IMR-90 (cell line): ENCODE measurements at regions not wholly inside any gene's neighbourhood (a gene's known extent, or its start where the extent isn't known, plus 50 kb on each side); places are given as distances from the start of the nearest gene placed in this dataset.
"Not testable (repeated sequence)": the region's sequence is repeated elsewhere in the genome, so short reads cannot be mapped to it uniquely, and the experiment has no call there.

Source experiments
- ATAC-seq: fragments of 200-7000 bp; cut with Tn5 transposase; 2 replicates; pipeline ENCODE4 v1.9.1; 2020; ENCODE audit warnings: low read depth, mild to moderate bottlenecking, moderate library complexity
- BruUV-seq: library from RNA; stranded (reverse); fragments of 400-500 nt; replicated peaks from 2 replicates; lab custom pipeline; 2021; lab: Mats Ljungman, UMichigan
- CTCF ChIA-PET: fragments of 300-600 bp; formaldehyde crosslinking; extraction: SDS; loops from one replicate; lab custom pipeline; 2021; ENCODE audit warnings: antibody characterized with exemption; lab: Yijun Ruan, JAX
- POLR2A ChIA-PET: fragments of 300-600 bp; sonication (Branson Sonifier 250); formaldehyde crosslinking; loops from one replicate; lab custom pipeline; 2022; ENCODE audit warnings: antibody characterized with exemption; ENCODE audit not compliant: unreplicated experiment; lab: Charles Lee
- DNase-seq: peaks from one replicate; pipeline ENCODE4 v3.0.0; 2013
- H2AFZ ChIP-seq: replicated peaks from 2 replicates; pipeline ENCODE3; 2013; ENCODE audit warnings: low read length, mild to moderate bottlenecking; ENCODE audit not compliant: poor library complexity
- H2AK5ac ChIP-seq: 2 replicates; pipeline ENCODE4 v1.6.1; 2013; ENCODE audit warnings: low read depth, low read length, inconsistent platforms
- H2AK9ac ChIP-seq: replicated peaks from 2 replicates; pipeline ENCODE3; 2013; ENCODE audit warnings: mild to moderate bottlenecking, low read depth, low read length, moderate library complexity; ENCODE audit not compliant: poor library complexity
- H2BK120ac ChIP-seq: 2 replicates; pipeline ENCODE4 v1.6.1; 2013; ENCODE audit warnings: low read depth, low read length, inconsistent platforms
- H2BK15ac ChIP-seq: 3 replicates; pipeline ENCODE4 v1.6.1; 2013; ENCODE audit warnings: low read depth, low read length, inconsistent platforms
- H2BK20ac ChIP-seq: 2 replicates; pipeline ENCODE4 v1.6.1; 2013; ENCODE audit warnings: low read depth, mild to moderate bottlenecking, inconsistent platforms, low read length, moderate library complexity
- H2BK5ac ChIP-seq: 2 replicates; pipeline ENCODE4 v1.6.1; 2013; ENCODE audit warnings: mild to moderate bottlenecking, low read depth, low read length, inconsistent platforms; ENCODE audit not compliant: poor library complexity, severe bottlenecking
- H3K14ac ChIP-seq: replicated peaks from 2 replicates; pipeline ENCODE4 v1.6.1; 2013; ENCODE audit warnings: low read depth, low read length, inconsistent platforms
- H3K18ac ChIP-seq: 2 replicates; pipeline ENCODE4 v1.6.1; 2013; ENCODE audit warnings: low read depth, low read length, control low read depth
- H3K23ac ChIP-seq: 2 replicates; pipeline ENCODE4 v1.6.1; 2013; ENCODE audit warnings: low read depth, low read length, inconsistent platforms
- H3K27ac ChIP-seq: 2 replicates; pipeline ENCODE4 v1.5.1; 2013; ENCODE audit warnings: mild to moderate bottlenecking, control low read depth, low read length; ENCODE audit not compliant: insufficient read depth
- H3K27me3 ChIP-seq: 2 replicates; pipeline ENCODE4 v1.6.1; 2013; ENCODE audit warnings: low read length; ENCODE audit not compliant: control insufficient read depth, insufficient read depth
- H3K36me3 ChIP-seq: 2 replicates; pipeline ENCODE4 v1.6.1; 2013; ENCODE audit warnings: low read length, mixed read lengths; ENCODE audit not compliant: control insufficient read depth, insufficient read depth
- H3K4ac ChIP-seq: 2 replicates; pipeline ENCODE4 v1.6.1; 2013; ENCODE audit warnings: low read depth, low read length, inconsistent platforms
- H3K4me1 ChIP-seq: 2 replicates; pipeline ENCODE4 v1.6.1; 2013; ENCODE audit warnings: low read length, mixed read lengths; ENCODE audit not compliant: control insufficient read depth, insufficient read depth
- H3K4me2 ChIP-seq: 2 replicates; pipeline ENCODE4 v1.6.1; 2013; ENCODE audit warnings: low read depth, mild to moderate bottlenecking, control low read depth, low read length, moderate library complexity
- H3K4me3 ChIP-seq: 2 replicates; pipeline ENCODE4 v1.5.1; 2013; ENCODE audit warnings: low read depth, mild to moderate bottlenecking, control low read depth, low read length, moderate library complexity; ENCODE audit not compliant: insufficient read depth
- H3K56ac ChIP-seq: 2 replicates; pipeline ENCODE4 v1.6.1; 2013; ENCODE audit warnings: low read length, inconsistent platforms; ENCODE audit not compliant: insufficient read depth; ENCODE audit errors: extremely low read depth
- H3K79me1 ChIP-seq, 2 experiments: 2 replicates each; pipeline ENCODE4 v1.6.1; 2013; ENCODE audit warnings: low read length in 2 of 2, inconsistent platforms in 1 of 2, low read depth in 1 of 2
- H3K9ac ChIP-seq: 2 replicates; pipeline ENCODE4 v1.6.1; 2013; ENCODE audit warnings: low read depth, low read length, control low read depth
- H3K9me1 ChIP-seq: 2 replicates; pipeline ENCODE4 v1.6.1; 2013; ENCODE audit warnings: low read length, inconsistent platforms; ENCODE audit not compliant: insufficient read depth
- H3K9me3 ChIP-seq: 2 replicates; pipeline ENCODE4 v1.6.1; 2013; ENCODE audit warnings: low read length; ENCODE audit not compliant: control insufficient read depth, insufficient read depth
- H4K20me1 ChIP-seq: 2 replicates; pipeline ENCODE4 v1.6.1; 2013; ENCODE audit warnings: low read length, inconsistent platforms; ENCODE audit not compliant: insufficient read depth
- H4K5ac ChIP-seq: 2 replicates; pipeline ENCODE4 v1.6.1; 2013; ENCODE audit warnings: mild to moderate bottlenecking, low read depth, low read length, control low read depth
- H4K8ac ChIP-seq, 2 experiments: 2 replicates each; pipeline ENCODE4 v1.6.1; 2013; ENCODE audit warnings: low read depth in 2 of 2, low read length in 2 of 2, control low read depth in 1 of 2, inconsistent platforms in 1 of 2
- H4K91ac ChIP-seq: 2 replicates; pipeline ENCODE4 v1.6.1; 2013; ENCODE audit warnings: low read depth, low read length, inconsistent platforms; ENCODE audit not compliant: insufficient read depth
- CEBPB ChIP-seq: IDR thresholded peaks from 2 replicates; pipeline ENCODE4 v1.6.1; 2012; ENCODE audit warnings: low read depth, low read length, improper control_type of control experiment
- CHD1 ChIP-seq: IDR thresholded peaks from 2 replicates; pipeline ENCODE4 v1.6.1; 2012; ENCODE audit warnings: low read depth, low read length, improper control_type of control experiment
- ELK1 ChIP-seq: fragments of 150-350 bp; IDR thresholded peaks from 2 replicates; pipeline ENCODE4 v1.6.1; 2016; ENCODE audit warnings: low read depth, mild to moderate bottlenecking, low read length, moderate library complexity, borderline replicate concordance
- RCOR1 ChIP-seq: IDR thresholded peaks from 2 replicates; pipeline ENCODE4 v1.6.1; 2012; ENCODE audit warnings: mild to moderate bottlenecking, low read length, improper control_type of control experiment; ENCODE audit not compliant: insufficient replicate concordance
- RFX5 ChIP-seq: IDR thresholded peaks from 2 replicates; pipeline ENCODE4 v1.8.0; 2012; ENCODE audit warnings: low read depth, mild to moderate bottlenecking, low read length, moderate library complexity
- WGBS, 2 experiments: methylation state at CpG; one replicate each; pipeline versions ENCODE4 v1.1.5 to v1.1.7; 2013; ENCODE audit warnings: missing lambda C conversion rate in 2 of 2; ENCODE audit not compliant: insufficient read length in 1 of 2; ENCODE audit errors: extremely low coverage in 2 of 2; 5-methylcytosine and 5-hydroxymethylcytosine counted together
- dilution Hi-C: fragments of 300-500 bp; cut with HindIII; formaldehyde crosslinking; loops from one replicate; pipeline ENCODE4 v1.14.3; 2018; ENCODE audit warnings: low sequenced_read_pairs; ENCODE audit not compliant: unreplicated experiment
- in situ Hi-C: fragments of 300-500 bp; cut with MboI; formaldehyde crosslinking; loops from 3 replicates; pipeline ENCODE4 v1.14.3; 2019; ENCODE audit warnings: low sequenced_read_pairs, inconsistent platforms, mixed read lengths
- intact Hi-C: fragments of 100-400 bp; cut with micrococcal nuclease; formaldehyde crosslinking; loops from 2 replicates; pipeline ENCODE4 v1.10.0; 2022

- no peak overlapping the region for H3K18ac ChIP-seq
- H2BK5ac ChIP-seq: no peak overlapping the region
- H2AK5ac ChIP-seq: no peak overlapping the region
- no peaks in the 10 kb centered on the region for H3K9me1 ChIP-seq
- H2AFZ ChIP-seq: no peak overlapping the region
- intact Hi-C loops (no loop called here), dilution Hi-C loops (no loop called here), in situ Hi-C loops (no loop called here)
- H3K56ac ChIP-seq: no peak overlapping the region
- H2BK15ac ChIP-seq: no peak overlapping the region
- no TSS peak for BruUV-seq
- no peak overlapping the region for H3K4me3 ChIP-seq
- H3K4me1 ChIP-seq: no peaks in the 10 kb centered on the region
- no peak overlapping the region for H4K8ac ChIP-seq
- H4K5ac ChIP-seq: no peak overlapping the region
- POLR2A ChIA-PET: no interaction called here
- no peak overlapping the region for H2BK120ac ChIP-seq
- H3K27me3 ChIP-seq: no peaks in the 10 kb centered on the region
- no peak overlapping the region for H4K91ac ChIP-seq
- H3K4me2 ChIP-seq: no peak overlapping the region
- H3K27ac ChIP-seq: no peak overlapping the region
- H3K9ac ChIP-seq: no peak overlapping the region
- H3K9me3 ChIP-seq: peaks cover 11% of the 10 kb centered on the region
- no peak overlapping the region for H3K23ac ChIP-seq
- no peaks in the 10 kb centered on the region for H3K79me1 ChIP-seq
- DNase-seq: no peak
- TF ChIP-seq RFX5 (no peak), ELK1 (no peak), RCOR1 (no peak), CHD1 (no peak), CEBPB (no peak)
- H2BK20ac ChIP-seq: no peak overlapping the region
- no CpG with 5 or more reads among the region's 2 CpGs for WGBS, 2 experiments
- H3K4ac ChIP-seq: no peak overlapping the region
- CTCF ChIA-PET: no interaction called here
- H4K20me1 ChIP-seq: no peaks in the 10 kb centered on the region
- no peak for ATAC-seq
- no peak overlapping the region for H2AK9ac ChIP-seq
- no peaks in the 10 kb centered on the region for H3K36me3 ChIP-seq
- H3K14ac ChIP-seq: no peak overlapping the region
Observed at GRCh38 chr16:8115814-8116213, 474.5 kb downstream of the TMEM114 start.

GRCh38 chr16:8114941-8115340 is 475.4 kb downstream of the TMEM114 start:
- H3K56ac ChIP-seq, CTCF ChIA-PET, H3K27ac ChIP-seq, H3K9me1 ChIP-seq, H2AK9ac ChIP-seq, H3K79me1 ChIP-seq, H4K20me1 ChIP-seq, H2AFZ ChIP-seq, H3K27me3 ChIP-seq, dilution Hi-C loops, H2BK5ac ChIP-seq, H3K4me3 ChIP-seq, H3K4me2 ChIP-seq, H2BK120ac ChIP-seq, H3K9ac ChIP-seq, POLR2A ChIA-PET, in situ Hi-C loops, ATAC-seq, BruUV-seq, H2BK15ac ChIP-seq, H4K91ac ChIP-seq, DNase-seq, H4K8ac ChIP-seq, H3K14ac ChIP-seq, H3K18ac ChIP-seq, H3K36me3 ChIP-seq, H3K23ac ChIP-seq, H2BK20ac ChIP-seq, H4K5ac ChIP-seq, H3K4me1 ChIP-seq, H2AK5ac ChIP-seq, H3K4ac ChIP-seq, intact Hi-C loops: not testable (repeated sequence)
- WGBS, 2 experiments: 100% methylated on average over 1 of the region's 32 CpGs; no CpG with 5 or more reads in 1 of the 2 experiments
- H3K9me3 ChIP-seq: peaks cover 14% of the 10 kb centered on the region
